Medulla oblongata (tissue), 1 donor: ENCODE measurements at regions not wholly inside any gene's neighbourhood (a gene's known extent, or its start where the extent isn't known, plus 50 kb on each side); places are given as distances from the start of the nearest gene placed in this dataset.
"Not testable (repeated sequence)": the region's sequence is repeated elsewhere in the genome, so short reads cannot be mapped to it uniquely, and the experiment has no call there.

Source experiments
- DNase-seq: peaks from one replicate; pipeline ENCODE4 v3.0.0-alpha.2; 2015; ENCODE audit errors: extremely low spot score

DNA sequence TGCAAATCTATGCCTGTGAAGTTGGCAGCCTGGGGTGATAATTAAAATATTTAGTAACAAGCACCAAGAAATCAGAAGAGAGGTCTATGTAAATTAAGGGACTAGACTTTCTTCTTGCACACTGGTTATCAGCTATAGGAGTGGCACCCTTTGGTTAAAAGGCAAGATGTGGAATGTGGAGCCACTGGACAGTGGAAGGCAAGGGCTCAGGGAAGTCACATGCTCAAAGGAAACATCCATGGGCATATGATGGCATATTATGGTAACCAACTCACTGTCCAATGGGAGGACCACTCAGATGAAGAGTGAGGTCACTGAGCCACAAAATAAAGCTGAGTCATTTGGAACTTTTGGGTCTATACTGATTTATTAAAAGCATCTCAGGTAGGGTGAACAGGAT is 165.6 kb upstream of the PRICKLE2 start:
- no peak for DNase-seq

DNA sequence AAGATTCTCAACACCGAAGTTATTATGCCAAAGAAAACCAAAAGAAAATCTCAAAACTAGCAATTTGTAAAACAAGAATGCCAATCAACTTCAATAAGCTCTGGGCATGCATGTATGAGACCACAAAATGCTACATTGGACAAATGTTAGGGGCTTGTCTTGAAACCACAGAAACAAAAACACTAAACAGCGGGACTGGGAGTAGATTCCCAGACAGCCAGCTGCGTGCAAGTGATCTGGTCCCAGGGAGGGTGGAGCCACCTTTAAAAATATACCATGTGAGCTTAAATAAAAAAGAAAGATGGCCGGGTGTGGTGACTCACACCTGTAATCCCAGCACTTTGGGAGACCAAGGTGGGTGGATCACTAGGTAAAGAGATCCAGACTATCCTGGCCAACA is 163.6 kb upstream of the PRICKLE2 start:
- no peak for DNase-seq

DNA sequence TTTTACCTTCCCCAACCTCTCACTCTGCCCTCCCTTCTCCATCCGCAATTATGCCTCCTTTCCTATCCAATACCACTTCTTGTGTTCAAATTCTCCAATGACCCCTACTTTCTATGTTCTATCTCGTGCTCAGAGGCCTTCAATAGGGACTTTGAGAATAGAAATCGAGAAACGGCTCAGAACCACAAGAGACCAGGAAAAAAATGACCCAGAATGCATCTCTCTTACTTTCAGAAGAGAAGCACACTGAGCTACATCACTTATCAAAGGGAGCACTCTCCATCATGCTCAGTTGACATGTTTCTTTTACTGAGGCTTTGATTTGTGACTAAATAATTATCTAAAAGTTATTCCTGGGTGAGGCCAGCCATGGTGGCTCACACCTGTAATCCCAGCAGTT is 162.4 kb upstream of the PRICKLE2 start:
- no peak for DNase-seq

DNA sequence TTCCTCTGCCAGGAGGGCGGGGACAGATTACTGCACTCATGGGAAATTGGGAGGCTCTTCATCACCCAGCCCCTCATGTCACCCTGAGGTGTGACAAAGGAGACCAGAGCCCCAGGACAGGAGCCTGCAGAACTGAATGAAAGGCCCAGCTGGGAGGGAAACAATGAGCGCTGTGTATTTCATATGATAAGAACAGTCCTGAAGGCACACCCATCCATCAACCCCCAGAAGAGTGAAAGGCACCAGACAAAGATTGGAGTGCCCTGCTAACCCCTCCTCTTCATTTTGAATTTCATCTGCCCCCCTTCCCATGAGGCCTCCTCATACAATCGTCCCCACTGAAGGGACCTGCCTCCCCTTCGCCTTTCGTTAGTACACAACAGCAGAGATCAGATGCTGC is 160.0 kb upstream of the PRICKLE2 start:
- no peak for DNase-seq

DNA sequence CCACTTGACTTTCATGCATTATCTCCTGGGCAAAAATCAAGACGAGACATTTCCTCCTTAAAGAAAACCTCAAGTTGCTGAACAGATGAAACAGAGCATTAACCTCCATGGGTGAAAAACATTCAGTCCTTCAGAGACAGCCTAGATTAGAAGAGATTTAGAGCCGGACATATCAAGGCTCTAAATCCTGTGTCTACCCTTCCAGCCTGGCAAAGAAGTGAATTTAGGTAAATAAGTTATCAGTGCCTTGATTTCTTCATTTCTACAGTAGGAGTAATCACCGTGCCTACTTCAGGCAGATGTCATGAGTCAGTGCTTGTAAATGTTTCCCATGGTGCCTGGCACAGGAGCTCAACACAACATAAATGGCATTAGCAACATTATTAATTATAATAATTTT is 159.3 kb upstream of the PRICKLE2 start:
- no peak for DNase-seq

DNA sequence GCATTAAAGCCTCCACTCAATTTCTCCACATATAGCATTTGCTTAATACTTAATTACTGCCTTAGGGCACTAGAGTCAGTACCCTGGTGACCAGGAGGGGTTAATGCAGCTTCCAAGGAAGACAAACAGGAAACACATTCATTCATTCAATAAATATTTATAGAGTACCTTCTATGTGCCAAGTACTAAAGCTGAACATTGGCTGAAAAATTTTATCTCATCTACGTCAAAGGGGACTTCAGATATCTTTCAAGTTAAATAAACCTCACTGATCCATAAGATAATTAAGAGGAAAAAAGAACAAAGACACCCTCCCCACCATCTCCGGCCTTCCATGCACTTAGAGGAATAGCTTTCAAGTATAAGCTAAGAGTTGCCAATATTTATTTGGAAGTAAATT is 156.9 kb upstream of the PRICKLE2 start:
- no peak for DNase-seq

DNA sequence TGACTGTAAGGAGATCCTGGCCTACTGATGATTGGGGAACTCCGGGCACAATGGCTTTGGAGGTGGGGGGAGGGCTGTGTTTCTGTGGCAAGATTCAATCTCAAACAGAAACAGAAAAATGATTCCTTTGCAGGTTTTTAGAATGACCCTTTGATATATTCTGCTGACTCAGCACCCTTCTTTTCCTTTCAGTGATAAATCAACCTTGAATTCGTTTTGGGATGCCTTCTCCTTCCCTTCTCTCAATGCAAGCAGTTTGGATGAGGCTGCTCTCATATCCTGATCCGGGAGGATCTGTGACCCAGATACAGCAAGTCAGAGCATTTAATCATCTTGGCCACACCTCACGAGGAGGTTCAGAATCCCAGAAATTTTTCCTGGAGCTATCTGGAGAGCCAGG is 156.1 kb upstream of the PRICKLE2 start:
- no peak for DNase-seq

DNA sequence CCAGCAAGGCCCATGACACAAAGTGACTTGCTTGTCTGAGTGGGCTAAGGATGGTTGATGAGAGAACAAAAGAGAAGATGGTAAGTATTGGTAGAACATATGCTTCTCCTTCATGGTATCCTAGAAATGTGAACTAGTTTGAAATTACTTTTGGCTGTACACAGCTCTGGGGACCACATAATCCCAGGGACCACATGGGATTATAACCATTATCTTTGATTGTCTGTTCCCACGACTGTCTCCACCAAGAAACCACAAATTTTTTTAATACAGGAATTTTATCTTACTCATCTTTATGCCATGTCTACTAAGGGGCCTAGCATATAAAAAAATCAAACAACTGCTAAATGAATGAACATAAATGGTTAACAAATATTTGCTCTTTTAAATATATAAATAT is 155.3 kb upstream of the PRICKLE2 start:
- DNase-seq = no peak

DNA sequence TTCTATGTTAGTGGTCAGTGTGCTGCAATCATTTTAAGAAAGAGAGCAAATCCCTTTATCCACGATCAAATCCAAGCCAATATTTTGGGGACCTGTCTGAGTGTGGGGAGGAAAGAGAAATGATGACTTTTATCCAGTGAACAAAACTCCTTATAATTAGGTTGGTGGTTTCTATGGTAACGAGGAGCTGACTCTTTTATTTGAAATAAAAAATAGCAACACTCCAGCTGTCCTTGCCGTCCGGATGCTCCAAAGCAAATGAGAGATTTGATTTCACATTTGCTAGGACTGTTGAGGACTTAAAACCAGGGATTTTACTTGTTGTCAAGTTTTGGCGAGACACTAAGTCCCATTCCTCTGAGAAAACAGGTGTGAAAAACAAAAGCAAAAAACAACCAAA is 154.0 kb upstream of the PRICKLE2 start:
- DNase-seq = no peak

DNA sequence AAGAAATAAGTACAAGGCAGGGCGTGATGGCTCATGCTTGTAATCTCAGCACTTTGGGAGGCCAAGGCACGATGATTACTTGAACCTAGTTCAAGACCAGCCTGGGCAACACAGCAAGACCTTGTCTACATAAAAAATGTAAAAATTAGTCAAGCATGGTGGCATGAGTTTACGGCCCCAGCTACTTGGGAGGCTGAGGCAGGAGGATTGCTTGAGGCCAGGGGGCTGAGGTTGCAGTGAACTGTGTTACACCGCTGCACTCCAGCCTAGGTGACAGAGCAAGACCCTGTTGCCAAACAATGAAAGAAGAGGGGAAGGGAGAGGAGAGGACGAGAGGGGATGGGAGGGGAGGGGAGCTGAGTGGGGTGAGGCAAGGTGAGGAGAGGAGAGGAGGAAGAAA is 152.7 kb upstream of the PRICKLE2 start:
- DNase-seq = no peak

DNA sequence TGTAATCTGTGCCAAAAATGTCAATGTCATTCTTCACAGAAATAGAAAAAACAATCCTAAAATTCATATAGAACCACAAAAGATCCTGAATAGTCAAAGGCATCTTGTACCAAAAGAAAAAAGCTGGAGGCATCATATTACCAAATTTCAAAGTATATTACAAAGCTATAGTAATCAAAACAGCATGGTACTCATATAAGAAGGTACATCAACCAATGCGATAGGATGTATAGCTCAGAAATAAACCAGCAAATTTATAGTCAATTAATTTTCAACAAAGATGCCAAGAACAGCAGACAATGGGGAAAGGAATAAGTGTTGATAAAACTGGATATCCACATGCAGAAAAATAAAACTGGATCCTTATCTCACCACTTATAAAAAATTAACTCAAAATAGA is 150.5 kb upstream of the PRICKLE2 start:
- no peak for DNase-seq

DNA sequence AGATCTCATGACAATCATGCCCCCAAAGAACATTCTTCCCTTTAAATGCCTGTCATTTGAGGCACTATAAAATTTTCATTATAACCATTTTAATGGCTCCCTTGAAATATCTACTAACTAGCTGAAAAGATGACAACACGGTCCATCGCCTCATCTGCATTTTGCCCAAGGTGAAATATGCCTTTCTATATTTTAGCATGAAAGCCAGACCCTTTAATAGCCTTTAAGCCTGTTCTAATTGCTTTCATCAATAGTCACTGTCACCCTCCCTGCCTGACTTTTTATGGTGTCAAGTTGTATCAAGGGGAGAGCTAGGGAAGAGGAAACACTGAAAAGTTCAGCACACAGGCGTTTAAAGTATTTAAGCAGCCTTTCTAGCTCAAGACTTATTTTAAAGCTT is 144.1 kb upstream of the PRICKLE2 start:
- DNase-seq = no peak

DNA sequence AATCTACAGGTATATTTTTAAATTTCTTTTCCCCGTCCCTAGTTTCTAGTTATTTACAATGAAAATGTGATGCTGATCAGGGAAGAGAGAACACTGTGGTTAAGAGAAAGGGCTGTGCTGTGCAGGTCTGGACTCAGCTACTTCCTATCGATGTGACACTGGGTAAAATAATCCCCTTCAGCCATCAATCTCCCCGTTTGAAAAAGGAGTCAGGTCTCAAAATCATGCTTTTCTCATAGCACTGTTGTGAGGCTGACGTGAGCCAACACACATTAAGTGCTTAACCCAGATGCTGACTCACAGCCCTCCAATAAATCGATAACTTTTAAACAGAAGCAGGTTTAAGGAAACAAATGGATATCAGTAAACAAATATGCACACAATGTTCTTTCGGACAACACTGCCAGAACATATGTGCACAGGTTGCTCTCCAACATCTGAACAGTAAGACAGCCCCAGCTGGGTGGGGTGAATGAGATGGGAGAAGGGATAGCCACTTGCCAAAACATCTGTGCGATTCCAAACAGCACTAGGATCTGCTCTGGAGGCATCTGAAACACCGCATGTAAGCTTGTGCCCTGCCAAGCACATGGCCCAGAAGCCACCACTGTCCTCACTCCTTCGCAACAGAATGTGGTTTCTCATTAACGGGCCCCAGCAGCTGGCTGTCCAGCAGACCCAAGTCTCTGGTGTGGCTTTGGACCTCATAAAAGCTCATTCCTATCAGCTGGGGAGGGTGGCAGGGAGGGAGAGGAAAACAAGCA is 143.2 kb upstream of the PRICKLE2 start:
- no peak for DNase-seq

DNA sequence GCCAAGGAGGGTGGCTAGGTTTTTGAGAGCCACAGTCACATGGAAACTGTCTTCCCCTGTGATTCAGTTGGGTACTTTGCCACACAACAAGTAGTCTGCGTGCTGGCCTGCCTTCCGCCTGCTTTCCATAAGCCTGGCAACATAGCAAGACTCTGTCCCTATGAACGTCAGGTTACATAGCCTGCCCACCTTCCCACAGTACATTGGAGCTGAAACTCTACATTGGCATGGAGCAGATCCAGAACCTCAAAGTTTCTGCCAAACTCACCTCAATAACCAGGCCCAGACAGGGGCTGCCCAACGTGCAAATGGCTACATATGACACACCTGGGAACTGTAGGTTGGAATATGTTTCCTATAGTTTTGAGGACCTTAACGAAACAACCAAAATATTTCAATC is 140.6 kb upstream of the PRICKLE2 start:
- no peak for DNase-seq

DNA sequence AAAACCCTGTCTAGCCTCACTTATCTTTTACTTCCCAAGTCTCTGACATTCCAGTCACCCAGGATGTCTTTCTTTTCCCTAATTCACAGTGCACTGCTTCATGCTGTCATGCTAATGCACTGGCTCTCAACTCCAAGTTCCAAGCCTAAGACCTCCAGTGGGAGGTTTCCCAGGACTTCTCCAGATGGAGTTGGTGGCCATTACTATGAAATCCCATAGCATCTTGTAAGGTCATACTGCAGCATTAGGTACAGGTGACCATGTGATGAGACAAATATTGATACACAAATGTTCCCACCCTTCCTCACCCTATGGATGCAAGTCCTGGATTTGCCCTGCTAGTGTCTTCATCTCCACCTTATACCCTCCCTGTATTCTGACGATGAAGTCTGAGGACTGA is 138.6 kb upstream of the PRICKLE2 start:
- no peak for DNase-seq

DNA sequence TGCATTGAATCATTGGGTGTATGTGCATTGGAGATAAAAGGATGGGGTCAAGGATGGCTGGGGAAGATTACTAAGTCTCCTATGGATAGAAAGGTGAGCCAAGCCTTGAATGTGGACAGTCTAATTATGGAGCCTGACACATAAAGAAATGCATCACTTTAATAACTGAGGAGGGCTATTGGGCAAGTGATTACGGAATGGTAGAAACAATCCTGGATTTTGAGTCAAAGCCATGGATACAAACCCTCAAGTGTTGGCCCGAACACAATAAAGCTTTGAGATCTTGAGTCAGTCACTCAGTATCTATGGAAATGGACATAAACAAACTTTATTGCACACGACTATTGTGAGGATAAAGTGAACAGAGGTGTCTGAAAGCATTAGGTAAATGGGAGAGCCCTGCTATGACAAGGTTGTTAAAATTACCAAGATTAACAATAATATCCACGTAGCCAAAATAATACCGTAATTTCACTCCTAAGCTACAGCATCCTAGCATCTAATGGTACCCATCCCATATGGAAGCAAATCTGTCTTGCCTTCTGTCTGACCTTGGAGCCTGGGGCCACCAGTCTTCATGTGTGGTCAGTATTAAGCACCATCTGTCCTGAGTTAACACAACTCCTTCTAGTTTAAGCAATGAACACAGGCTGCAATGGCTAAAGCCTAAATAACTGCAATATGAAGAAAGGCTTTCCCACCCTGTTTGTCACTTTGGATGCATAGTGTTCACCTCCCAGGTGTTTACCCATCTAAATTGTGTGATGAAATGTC is 136.9 kb upstream of the PRICKLE2 start:
- DNase-seq = no peak

DNA sequence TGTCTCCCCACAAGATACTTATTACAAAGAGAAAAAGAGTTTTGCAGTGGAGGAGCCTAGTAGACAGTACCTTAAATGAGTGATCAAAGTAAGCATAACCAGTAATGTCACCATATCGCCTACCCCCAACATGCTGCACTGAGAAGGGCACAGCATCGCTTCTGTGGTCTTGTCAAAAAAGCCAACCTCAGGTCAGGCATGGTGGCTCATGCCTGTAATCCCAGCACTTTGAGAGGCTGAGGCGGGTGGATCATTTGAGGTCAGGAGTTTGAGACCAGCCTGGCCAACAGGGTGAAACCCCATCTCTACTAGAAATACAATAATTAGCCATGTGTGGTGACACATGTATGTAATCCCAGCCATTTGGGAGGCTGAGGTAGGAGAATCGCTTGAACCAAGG is 135.8 kb upstream of the PRICKLE2 start:
- not testable (repeated sequence) for DNase-seq

DNA sequence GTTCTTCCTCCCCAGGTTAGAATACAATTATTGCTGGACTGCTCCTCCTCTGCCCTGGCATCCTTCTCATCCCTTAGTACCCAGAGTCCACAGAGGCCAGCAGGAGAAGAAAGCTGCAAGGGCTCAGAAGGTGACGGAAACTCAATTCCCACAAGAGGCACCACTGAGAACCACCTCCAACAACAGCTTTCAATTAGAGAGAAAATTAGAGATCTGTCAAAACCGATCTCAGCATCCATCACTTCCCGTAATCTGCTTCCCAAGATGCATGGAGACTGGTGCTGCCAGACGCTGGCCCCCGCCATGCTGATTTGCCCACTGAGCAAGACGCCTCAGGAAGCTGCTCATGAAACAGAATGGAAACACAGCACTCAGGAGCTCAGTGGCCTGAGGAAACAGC is 135.0 kb upstream of the PRICKLE2 start:
- DNase-seq = no peak

DNA sequence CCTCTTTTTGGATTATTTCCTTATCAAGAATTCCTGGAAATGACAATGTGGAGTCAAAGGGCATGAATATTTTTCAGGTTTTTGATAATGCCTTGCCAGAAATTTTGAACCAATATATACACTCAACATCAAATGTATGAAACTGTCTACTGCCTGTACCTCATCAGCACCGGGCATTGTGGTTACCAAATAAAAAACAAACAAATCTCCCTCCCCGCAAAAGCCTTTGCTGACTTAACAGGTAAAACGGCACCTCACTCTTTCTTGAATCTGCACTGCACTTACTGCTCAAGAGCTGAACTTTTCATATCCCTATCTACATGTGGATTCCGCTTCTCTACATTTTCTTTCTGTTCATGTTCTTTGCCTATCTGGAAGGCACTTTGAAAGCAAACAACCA is 134.5 kb upstream of the PRICKLE2 start:
- DNase-seq = no peak

DNA sequence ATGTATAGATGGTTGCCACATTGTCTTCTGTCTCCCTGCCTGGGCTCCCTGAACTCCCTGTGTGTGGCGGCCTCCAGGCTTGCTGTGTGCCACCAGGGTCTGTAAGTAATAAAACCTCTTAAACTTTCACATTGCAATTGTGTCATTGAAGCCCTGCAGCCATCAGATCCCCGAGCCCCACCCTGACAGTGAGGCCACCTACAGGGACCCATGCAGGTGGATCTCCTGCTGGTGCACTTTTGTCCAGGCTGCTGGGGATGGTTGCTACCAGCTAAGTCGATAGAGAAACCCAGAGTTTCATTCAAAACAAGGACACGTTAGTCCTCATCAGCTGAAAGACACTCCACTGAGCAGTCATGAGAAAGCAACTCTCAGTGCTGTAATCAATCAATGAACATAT is 133.6 kb upstream of the PRICKLE2 start:
- DNase-seq = no peak

DNA sequence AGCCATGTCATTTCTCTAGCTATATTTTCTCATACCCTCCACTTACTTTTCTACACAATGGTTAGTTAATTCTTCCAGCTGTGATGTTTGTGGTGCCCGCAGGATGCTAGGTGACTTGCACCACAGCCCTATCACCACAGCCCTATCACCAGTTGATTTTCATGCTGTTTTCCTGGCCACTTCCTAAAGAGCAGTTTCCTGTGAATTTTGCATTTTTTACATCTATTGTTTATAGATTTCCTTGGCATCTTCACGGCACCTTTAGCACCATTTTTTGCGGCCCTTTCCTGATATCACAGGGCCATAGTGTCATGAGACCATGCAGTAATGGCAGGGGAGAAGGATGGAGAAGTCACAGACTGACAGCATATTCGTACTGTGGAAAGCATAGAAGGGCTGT is 132.9 kb upstream of the PRICKLE2 start:
- DNase-seq = no peak

DNA sequence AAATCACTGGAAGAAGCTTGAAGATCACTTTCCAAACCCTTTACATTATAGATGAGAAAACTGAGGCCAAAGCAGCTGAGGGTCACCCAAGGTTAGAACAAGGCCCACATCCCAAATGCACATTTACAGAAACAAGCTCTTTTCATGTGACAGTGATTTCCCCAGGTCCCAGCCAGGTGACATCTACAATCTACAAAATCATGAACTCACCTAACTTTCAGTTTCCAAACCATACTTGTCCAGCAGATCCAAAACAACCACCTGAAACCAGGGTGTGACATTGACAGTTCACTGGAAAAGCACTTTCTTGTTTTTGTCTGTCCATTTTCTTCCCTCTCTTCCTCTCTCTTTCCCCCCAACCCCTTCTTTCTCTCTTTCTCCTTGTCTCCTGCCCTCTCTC is 132.2 kb upstream of the PRICKLE2 start:
- no peak for DNase-seq

DNA sequence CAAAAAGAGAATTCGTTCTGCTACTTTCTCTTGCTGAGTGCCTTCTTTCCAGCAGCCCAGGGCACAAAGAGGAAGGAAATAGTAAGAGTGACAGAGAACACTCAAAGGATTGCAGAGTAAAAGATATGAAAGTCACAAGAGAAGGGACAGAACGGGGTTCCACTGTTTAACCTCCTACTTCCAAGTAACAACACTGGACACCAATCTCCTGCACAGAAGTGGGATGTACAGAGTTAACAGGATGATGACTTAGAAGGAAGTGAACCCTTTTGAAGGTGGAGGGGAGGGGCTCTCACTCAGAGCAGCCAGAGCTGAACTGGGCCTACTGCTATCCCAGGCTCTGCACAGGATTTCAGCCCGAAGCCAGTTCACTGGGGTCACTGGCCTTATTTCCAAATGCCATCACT is 130.1 kb upstream of the PRICKLE2 start:
- no peak for DNase-seq

DNA sequence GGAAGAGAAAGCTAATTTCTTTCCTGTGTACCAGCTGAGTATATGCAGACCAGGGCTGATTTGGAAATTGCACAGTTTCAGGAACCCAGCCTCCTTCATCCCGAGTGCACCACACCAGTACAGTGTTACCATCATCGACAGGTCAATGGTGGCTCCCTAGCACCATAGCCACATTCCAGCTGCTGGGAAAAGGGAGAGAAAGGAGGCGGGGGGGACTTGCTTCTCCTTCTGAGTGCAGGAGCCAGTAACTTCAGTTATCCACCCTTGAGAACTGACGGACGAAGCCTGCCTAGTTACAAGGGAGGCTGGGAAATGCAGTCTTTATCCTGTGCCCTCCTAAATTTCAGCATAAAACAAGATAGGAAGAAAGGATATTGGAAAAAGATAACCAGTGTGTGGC is 129.7 kb upstream of the PRICKLE2 start:
- DNase-seq = no peak
